Peyer's patch (tissue), 4 donors: ENCODE measurements at regions not wholly inside any gene's neighbourhood (a gene's known extent, or its start where the extent isn't known, plus 50 kb on each side); places are given as distances from the start of the nearest gene placed in this dataset.

Source experiments
- DNase-seq, 3 donors: peaks; one replicate each; pipeline ENCODE4 v3.0.0-alpha.2; 2017 to 2019
- H3K27ac ChIP-seq, 4 donors: fragments of 200-600 bp; sonication (generic); one replicate each; pipeline ENCODE4 v1.5.1; 2016 to 2019
- H3K27me3 ChIP-seq, 2 donors: fragments of 200-600 bp; sonication (generic); one replicate each; pipeline ENCODE4 v1.5.1; 2019
- H3K36me3 ChIP-seq, 3 donors: fragments of 200-600 bp; sonication (generic); one replicate each; pipeline ENCODE4 v1.5.1; 2016 to 2019
- H3K4me1 ChIP-seq, 4 donors: fragments of 200-600 bp; sonication (generic); one replicate each; pipeline ENCODE4 v1.5.1; 2016 to 2019
- H3K4me3 ChIP-seq, 4 donors: fragments of 200-600 bp; sonication (generic); 1 replicate in 3 of 4; 2 replicates in 1 of 4; pipeline ENCODE4 v1.5.1; 2016 to 2019; ENCODE audit warnings: mild to moderate bottlenecking in 1 of 4
- H3K9me3 ChIP-seq, 4 donors: fragments of 200-600 bp; sonication (generic); one replicate each; pipeline ENCODE4 v1.5.1; 2016 to 2019; ENCODE audit warnings: mild to moderate bottlenecking in 1 of 4
- POLR2A ChIP-seq, 2 donors: fragments of 450-650 bp; IDR thresholded peaks; one replicate each; pipeline ENCODE4 v1.5.1; 2017; ENCODE audit warnings: antibody characterized with exemption in 2 of 2, mild to moderate bottlenecking in 2 of 2, moderate library complexity in 2 of 2
- TF ChIP-seq, protein P1 (sequence below), 6 experiments: fragments of 450-650 bp in 4 of 6; fragments of 200-600 bp in 2 of 6; sonication (generic) in 1 of 6; IDR thresholded peaks; one replicate each; pipeline ENCODE4 v1.5.1; 2017 to 2019; ENCODE audit warnings: antibody characterized with exemption in 6 of 6, mild to moderate bottlenecking in 3 of 6, moderate library complexity in 1 of 6

DNA sequence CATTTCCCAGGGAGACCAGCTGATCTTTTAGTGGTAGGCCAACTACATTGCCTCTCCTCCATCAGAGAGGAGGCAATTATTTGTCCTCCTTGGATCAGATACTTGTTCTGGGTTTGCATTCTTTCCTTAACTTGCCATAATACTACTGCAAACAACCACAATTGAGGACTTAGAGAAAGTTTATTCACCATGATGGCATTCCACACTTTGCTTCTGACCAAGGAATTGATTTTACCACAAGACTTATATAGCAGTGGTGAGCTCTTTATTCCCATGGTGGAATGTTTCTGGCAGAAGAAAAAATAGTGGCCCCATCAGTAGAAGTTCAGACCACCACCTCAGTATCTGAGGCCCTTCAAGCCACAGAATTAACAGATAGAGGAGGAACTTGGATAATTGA, 123.9 kb upstream of the PPP3CA start:
- Histone ChIP-seq H3K9me3 (no peaks in the 10 kb centered on the region), H3K27ac (no peak overlapping the region), H3K27me3 (no peaks in the 10 kb centered on the region), H3K4me1 (no peaks in the 10 kb centered on the region), H3K4me3 (no peak overlapping the region), H3K36me3 (no peaks in the 10 kb centered on the region)
- TF ChIP-seq, protein P1, sequence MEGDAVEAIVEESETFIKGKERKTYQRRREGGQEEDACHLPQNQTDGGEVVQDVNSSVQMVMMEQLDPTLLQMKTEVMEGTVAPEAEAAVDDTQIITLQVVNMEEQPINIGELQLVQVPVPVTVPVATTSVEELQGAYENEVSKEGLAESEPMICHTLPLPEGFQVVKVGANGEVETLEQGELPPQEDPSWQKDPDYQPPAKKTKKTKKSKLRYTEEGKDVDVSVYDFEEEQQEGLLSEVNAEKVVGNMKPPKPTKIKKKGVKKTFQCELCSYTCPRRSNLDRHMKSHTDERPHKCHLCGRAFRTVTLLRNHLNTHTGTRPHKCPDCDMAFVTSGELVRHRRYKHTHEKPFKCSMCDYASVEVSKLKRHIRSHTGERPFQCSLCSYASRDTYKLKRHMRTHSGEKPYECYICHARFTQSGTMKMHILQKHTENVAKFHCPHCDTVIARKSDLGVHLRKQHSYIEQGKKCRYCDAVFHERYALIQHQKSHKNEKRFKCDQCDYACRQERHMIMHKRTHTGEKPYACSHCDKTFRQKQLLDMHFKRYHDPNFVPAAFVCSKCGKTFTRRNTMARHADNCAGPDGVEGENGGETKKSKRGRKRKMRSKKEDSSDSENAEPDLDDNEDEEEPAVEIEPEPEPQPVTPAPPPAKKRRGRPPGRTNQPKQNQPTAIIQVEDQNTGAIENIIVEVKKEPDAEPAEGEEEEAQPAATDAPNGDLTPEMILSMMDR (IDR thresholded peaks at IDR 0.05) = no peak
- TF ChIP-seq POLR2A (IDR thresholded peaks at IDR 0.05) = no peak
- DNase-seq = no peak

DNA sequence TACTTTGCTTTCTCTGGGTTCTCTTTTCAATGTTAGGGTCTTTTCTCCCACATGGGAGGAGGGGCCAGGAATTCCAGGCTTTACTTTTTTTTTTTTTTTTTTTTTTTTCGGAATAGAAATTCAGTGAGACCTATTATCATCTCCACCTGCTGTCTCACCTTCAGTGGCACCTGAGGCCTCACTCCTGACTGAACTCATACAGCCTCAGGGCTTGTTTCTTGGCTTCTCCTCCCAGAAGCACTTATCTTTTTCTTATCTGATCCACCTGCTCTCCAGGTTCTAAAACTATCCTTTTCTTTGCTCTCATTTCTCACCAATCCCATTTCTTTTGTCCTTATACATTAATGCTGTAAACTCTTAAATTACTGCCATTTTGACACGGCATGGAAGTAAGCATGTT, 117.3 kb upstream of the PPP3CA start:
- H3K27ac ChIP-seq = no peak overlapping the region
- H3K36me3 ChIP-seq = no peaks in the 10 kb centered on the region
- no peaks in the 10 kb centered on the region for H3K27me3 ChIP-seq
- no peaks in the 10 kb centered on the region for H3K4me1 ChIP-seq
- H3K9me3 ChIP-seq = no peaks in the 10 kb centered on the region
- H3K4me3 ChIP-seq = no peak overlapping the region
- no peak for DNase-seq
- no peak for TF ChIP-seq POLR2A (IDR thresholded peaks at IDR 0.05)
- TF ChIP-seq, protein P1 (IDR thresholded peaks at IDR 0.05) = no peak

DNA sequence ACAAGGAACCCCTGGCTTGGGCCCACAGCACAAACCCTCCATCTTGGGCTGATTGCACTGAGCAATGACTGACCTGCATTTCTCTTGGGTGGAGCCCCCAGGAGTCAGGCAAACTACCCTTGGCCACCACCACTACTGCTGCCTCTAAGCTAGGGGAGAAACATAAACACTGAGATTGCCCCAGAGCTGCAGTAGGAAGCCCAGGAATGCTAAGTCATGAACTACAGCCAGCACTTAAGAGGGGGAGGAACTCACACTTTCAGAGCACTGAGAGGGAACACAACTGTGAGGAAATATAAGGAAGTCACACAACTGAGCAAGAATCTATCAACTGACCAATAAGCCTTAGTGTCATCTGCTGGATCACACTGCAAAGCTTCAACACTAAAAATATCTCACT, 111.6 kb upstream of the PPP3CA start:
- Histone ChIP-seq H3K27ac (no peak overlapping the region), H3K4me1 (no peaks in the 10 kb centered on the region), H3K4me3 (no peak overlapping the region), H3K9me3 (no peaks in the 10 kb centered on the region), H3K27me3 (no peaks in the 10 kb centered on the region), H3K36me3 (no peaks in the 10 kb centered on the region)
- no peak for DNase-seq
- TF ChIP-seq, protein P1 (IDR thresholded peaks at IDR 0.05) = no peak
- TF ChIP-seq POLR2A (IDR thresholded peaks at IDR 0.05) = no peak

DNA sequence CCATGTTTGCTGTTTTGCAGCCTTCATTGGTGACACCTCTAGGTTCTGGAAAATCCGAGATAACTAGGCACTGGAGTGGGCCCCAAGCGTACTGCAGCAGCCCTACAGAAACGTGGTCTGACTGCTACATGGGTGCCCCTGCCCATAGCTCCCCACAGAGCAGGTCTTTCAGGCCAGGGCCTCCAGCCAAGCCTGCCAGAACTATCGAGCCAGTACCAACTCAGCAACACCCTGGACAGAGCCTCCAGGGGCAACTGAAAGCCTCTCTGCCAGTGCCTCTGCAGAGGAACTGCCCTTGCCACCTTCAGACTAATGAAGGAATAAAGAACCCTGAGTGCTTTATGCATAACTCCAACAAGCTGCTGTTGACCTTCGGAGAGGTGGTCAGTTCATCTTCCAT, 111.1 kb upstream of the PPP3CA start:
- no peaks in the 10 kb centered on the region for H3K4me1 ChIP-seq
- H3K27ac ChIP-seq = no peak overlapping the region
- H3K9me3 ChIP-seq = no peaks in the 10 kb centered on the region
- no peak for DNase-seq
- no peaks in the 10 kb centered on the region for H3K36me3 ChIP-seq
- no peak for TF ChIP-seq POLR2A (IDR thresholded peaks at IDR 0.05)
- TF ChIP-seq, protein P1 (IDR thresholded peaks at IDR 0.05) = no peak
- H3K27me3 ChIP-seq = no peaks in the 10 kb centered on the region
- H3K4me3 ChIP-seq = no peak overlapping the region

DNA sequence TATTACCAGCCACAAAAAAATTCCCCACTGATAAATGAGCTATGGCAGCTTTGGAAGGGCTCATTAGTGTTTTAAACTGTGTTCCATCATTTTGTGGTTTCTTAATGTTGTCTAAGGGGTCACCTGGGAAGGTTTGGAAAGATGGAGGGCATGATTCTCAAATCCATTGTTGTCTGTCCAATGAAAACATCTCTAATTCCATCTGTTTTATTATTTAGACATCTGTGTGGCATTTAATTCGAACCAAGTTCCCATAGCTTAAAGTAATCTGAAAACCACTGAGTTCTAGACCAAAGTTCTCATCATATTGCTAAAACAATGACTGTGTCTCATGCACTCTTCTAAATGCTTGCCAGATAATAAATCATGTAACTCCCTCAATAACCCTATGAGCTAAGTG, 103.8 kb upstream of the PPP3CA start:
- Histone ChIP-seq H3K36me3 (no peaks in the 10 kb centered on the region), H3K4me1 (no peaks in the 10 kb centered on the region), H3K27me3 (no peaks in the 10 kb centered on the region), H3K4me3 (no peak overlapping the region), H3K27ac (no peak overlapping the region), H3K9me3 (no peaks in the 10 kb centered on the region)
- TF ChIP-seq, protein P1 (IDR thresholded peaks at IDR 0.05) = no peak
- TF ChIP-seq POLR2A (IDR thresholded peaks at IDR 0.05) = no peak
- no peak for DNase-seq

DNA sequence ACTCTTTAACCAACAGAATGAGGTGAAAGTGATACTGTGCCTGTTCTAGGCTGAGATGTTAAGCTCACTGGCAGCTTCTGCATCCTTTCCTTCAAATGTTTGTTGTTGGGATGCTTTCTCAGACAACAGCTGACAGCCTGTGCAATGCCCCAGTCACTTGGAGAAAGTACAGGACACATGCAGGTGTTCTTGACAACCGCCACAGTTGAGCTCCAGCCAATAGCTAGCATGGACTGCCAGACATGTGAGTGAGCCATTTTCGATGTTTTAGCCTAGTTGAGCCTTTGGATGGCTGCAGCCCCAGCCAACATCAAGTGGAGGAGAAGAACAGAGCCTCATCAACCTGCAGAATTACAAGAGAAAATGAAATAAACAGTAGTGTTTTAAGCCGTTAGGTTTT, 94.1 kb upstream of the PPP3CA start:
- Histone ChIP-seq H3K27ac (no peak overlapping the region), H3K4me3 (no peak overlapping the region), H3K27me3 (no peaks in the 10 kb centered on the region), H3K9me3 (no peaks in the 10 kb centered on the region), H3K36me3 (no peaks in the 10 kb centered on the region), H3K4me1 (no peaks in the 10 kb centered on the region)
- TF ChIP-seq, protein P1 (IDR thresholded peaks at IDR 0.05) = no peak
- no peak for TF ChIP-seq POLR2A (IDR thresholded peaks at IDR 0.05)
- no peak for DNase-seq
